ENCODE measurements at regions not wholly inside any gene's neighbourhood (a gene's known extent, or its start where the extent isn't known, plus 50 kb on each side); places are given as distances from the start of the nearest gene placed in this dataset.

- intact Hi-C loops (cut with DNase I) = no loop called here
- 47% methylated on average over 2 of the region's 2 CpGs for WGBS (ENCODE audit: insufficient coverage, low coverage, low lambda C conversion rate, missing lambda C conversion rate)
- Histone ChIP-seq H3K9me3 (no peaks in the 10 kb centered on the region), H3K4me3 (no peak overlapping the region), H3K36me3 (no peaks in the 10 kb centered on the region), H3K4me1 (no peaks in the 10 kb centered on the region), H3K27me3 (no peaks in the 10 kb centered on the region), H3K27ac (no peak overlapping the region)
- TF ChIP-seq CTCF (IDR thresholded peaks at IDR 0.05) (no peak), POLR2A (IDR thresholded peaks at IDR 0.05) (no peak)
- ATAC-seq (no peak), DNase-seq (no peak)
Measured at GRCh38 chr4:132498215-132498614, 650.9 kb upstream of the PCDH10 start.

GRCh38 chr4:132502096-132502552, 647.0 kb upstream of the PCDH10 start:
- no peak overlapping the region for H3K27ac ChIP-seq
- no peak overlapping the region for H3K4me3 ChIP-seq
- TF ChIP-seq CTCF (IDR thresholded peaks at IDR 0.05) = no peak
- TF ChIP-seq POLR2A (IDR thresholded peaks at IDR 0.05) = no peak
- DNase-seq = no peak
- H3K36me3 ChIP-seq = no peaks in the 10 kb centered on the region
- intact Hi-C loops (cut with DNase I) = no loop called here
- no peaks in the 10 kb centered on the region for H3K9me3 ChIP-seq
- H3K4me1 ChIP-seq = no peaks in the 10 kb centered on the region
- ATAC-seq = no peak
- H3K27me3 ChIP-seq = no peaks in the 10 kb centered on the region

GRCh38 chr4:132504438-132504837, 644.7 kb upstream of the PCDH10 start:
- no peak overlapping the region for H3K27ac ChIP-seq
- TF ChIP-seq CTCF (IDR thresholded peaks at IDR 0.05) = no peak
- TF ChIP-seq POLR2A (IDR thresholded peaks at IDR 0.05) = no peak
- H3K4me3 ChIP-seq = no peak overlapping the region
- WGBS (ENCODE audit: insufficient coverage, low coverage, low lambda C conversion rate, missing lambda C conversion rate) = 39% methylated on average over 2 of the region's 2 CpGs
- no peaks in the 10 kb centered on the region for H3K4me1 ChIP-seq
- H3K9me3 ChIP-seq = no peaks in the 10 kb centered on the region
- DNase-seq (no peak), ATAC-seq (no peak)
- no peaks in the 10 kb centered on the region for H3K36me3 ChIP-seq
- intact Hi-C loops (cut with DNase I) = no loop called here
- H3K27me3 ChIP-seq = no peaks in the 10 kb centered on the region

- H3K9me3 ChIP-seq = no peaks in the 10 kb centered on the region
- 63% methylated on average over 2 of the region's 2 CpGs for WGBS (ENCODE audit: insufficient coverage, low coverage, low lambda C conversion rate, missing lambda C conversion rate)
- intact Hi-C loops (cut with DNase I) = no loop called here
- H3K4me1 ChIP-seq = no peaks in the 10 kb centered on the region
- no peaks in the 10 kb centered on the region for H3K27me3 ChIP-seq
- H3K36me3 ChIP-seq = no peaks in the 10 kb centered on the region
- no peak for TF ChIP-seq CTCF (IDR thresholded peaks at IDR 0.05)
- TF ChIP-seq POLR2A (IDR thresholded peaks at IDR 0.05) = no peak
- H3K27ac ChIP-seq = no peak overlapping the region
- DNase-seq (no peak), ATAC-seq (no peak)
- no peak overlapping the region for H3K4me3 ChIP-seq
Measured at GRCh38 chr4:132506568-132506967, 642.5 kb upstream of the PCDH10 start.

GRCh38 chr4:132513491-132513890, 635.6 kb upstream of the PCDH10 start:
- ATAC-seq = no peak
- H3K27ac ChIP-seq = no peak overlapping the region
- intact Hi-C loops (cut with DNase I) = no loop called here
- H3K4me3 ChIP-seq = no peak overlapping the region
- DNase-seq = no peak
- H3K36me3 ChIP-seq = no peaks in the 10 kb centered on the region
- no peaks in the 10 kb centered on the region for H3K27me3 ChIP-seq
- no peaks in the 10 kb centered on the region for H3K4me1 ChIP-seq
- TF ChIP-seq POLR2A (IDR thresholded peaks at IDR 0.05) (no peak), CTCF (IDR thresholded peaks at IDR 0.05) (no peak)
- 13% methylated on average over 2 of the region's 2 CpGs for WGBS (ENCODE audit: insufficient coverage, low coverage, low lambda C conversion rate, missing lambda C conversion rate)
- no peaks in the 10 kb centered on the region for H3K9me3 ChIP-seq

Data from right lobe of liver (tissue), 6 donors.